ENCODE measurements at regions not wholly inside any gene's neighbourhood (a gene's known extent, or its start where the extent isn't known, plus 50 kb on each side); places are given as distances from the start of the nearest gene placed in this dataset.

DNA sequence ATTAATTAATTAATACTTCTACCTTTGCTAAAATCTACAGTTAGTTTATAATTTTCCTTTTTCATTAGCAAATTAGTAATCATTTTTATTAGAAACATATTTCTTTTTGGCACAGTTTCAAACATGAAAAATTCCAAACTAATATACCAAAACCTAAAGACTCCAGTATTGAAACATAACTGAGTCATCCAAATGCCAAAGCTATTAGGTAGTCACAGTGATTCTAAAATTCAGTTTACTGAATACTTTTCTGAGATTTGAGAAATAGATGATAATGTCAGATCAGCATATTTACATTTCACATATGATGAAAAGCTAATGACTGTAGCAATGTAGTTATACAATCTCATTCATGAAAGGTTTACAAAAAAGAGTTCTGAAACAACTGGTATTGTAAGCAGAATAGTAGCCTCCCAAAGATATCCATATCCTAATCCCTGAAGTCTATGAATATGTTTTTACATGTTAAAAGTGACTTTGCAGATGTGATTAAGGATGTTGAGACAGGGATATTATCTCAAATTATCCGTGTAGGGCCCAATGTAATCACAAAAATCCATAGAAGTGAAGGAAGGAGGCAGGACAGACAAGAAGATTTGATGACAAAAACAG lies 680.2 kb upstream of the CHAC2 start:
- TF ChIP-seq EZH2 (IDR thresholded peaks at IDR 0.05; ENCODE audit: borderline replicate concordance, low read depth, low read length, poor library complexity, severe bottlenecking): no peak
- TF ChIP-seq, protein P1, sequence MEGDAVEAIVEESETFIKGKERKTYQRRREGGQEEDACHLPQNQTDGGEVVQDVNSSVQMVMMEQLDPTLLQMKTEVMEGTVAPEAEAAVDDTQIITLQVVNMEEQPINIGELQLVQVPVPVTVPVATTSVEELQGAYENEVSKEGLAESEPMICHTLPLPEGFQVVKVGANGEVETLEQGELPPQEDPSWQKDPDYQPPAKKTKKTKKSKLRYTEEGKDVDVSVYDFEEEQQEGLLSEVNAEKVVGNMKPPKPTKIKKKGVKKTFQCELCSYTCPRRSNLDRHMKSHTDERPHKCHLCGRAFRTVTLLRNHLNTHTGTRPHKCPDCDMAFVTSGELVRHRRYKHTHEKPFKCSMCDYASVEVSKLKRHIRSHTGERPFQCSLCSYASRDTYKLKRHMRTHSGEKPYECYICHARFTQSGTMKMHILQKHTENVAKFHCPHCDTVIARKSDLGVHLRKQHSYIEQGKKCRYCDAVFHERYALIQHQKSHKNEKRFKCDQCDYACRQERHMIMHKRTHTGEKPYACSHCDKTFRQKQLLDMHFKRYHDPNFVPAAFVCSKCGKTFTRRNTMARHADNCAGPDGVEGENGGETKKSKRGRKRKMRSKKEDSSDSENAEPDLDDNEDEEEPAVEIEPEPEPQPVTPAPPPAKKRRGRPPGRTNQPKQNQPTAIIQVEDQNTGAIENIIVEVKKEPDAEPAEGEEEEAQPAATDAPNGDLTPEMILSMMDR (conservative IDR thresholded peaks at IDR 0.05; ENCODE audit: low read depth, low read length): no peak
- DNase-seq (ENCODE audit: low spot score): no peak
- Histone ChIP-seq H3K4me1 (ENCODE audit: insufficient read depth, low read length, poor library complexity, severe bottlenecking) (no peaks in the 10 kb centered on the region), H3K27me3 (replicated peaks; ENCODE audit: insufficient read depth, low read depth, low read length, poor library complexity) (no peaks in the 10 kb centered on the region), H3K36me3 (ENCODE audit: insufficient read depth, low read length, poor library complexity, severe bottlenecking) (no peaks in the 10 kb centered on the region), H3K27ac (ENCODE audit: low read depth, low read length, poor library complexity, severe bottlenecking) (no peak overlapping the region), H3K4me3 (ENCODE audit: low read depth, low read length, poor library complexity, severe bottlenecking) (no peak overlapping the region), H3K9me3 (ENCODE audit: low read depth, low read length, poor library complexity, severe bottlenecking) (no peaks in the 10 kb centered on the region)
- BruUV-seq (replicated peaks): no TSS peak
- POLR2A ChIA-PET (ENCODE audit: low non-redundant PET): no interaction called here
- CTCF ChIA-PET: no interaction called here
- intact Hi-C loops (cut with micrococcal nuclease; ENCODE audit: unreplicated experiment): no loop called here

DNA sequence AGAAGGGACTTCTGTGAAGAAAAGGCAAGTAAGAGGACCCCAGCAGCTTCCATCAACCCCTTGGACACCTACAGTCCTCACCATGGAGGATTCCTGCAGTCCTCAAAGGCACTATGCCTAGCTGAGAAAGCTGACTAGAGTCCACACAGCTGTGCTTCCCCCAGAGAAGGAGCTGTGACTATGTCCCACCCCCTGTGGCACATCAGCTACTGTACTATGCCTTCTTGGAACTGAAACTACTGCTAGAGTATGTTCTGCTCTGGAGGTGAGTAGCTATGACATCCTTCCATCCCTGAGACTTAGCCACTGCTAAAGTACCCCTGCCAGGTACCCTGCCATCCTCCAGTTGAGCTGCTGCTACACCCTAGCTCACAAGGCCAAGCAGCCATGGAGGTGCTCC lies 690.2 kb upstream of the CHAC2 start:
- DNase-seq (ENCODE audit: low spot score): no peak
- Histone ChIP-seq H3K27ac (ENCODE audit: low read depth, low read length, poor library complexity, severe bottlenecking) (no peak overlapping the region), H3K36me3 (ENCODE audit: insufficient read depth, low read length, poor library complexity, severe bottlenecking) (no peaks in the 10 kb centered on the region), H3K27me3 (replicated peaks; ENCODE audit: insufficient read depth, low read depth, low read length, poor library complexity) (no peaks in the 10 kb centered on the region), H3K4me3 (ENCODE audit: low read depth, low read length, poor library complexity, severe bottlenecking) (no peak overlapping the region), H3K4me1 (ENCODE audit: insufficient read depth, low read length, poor library complexity, severe bottlenecking) (no peaks in the 10 kb centered on the region), H3K9me3 (ENCODE audit: low read depth, low read length, poor library complexity, severe bottlenecking) (no peaks in the 10 kb centered on the region)
- POLR2A ChIA-PET (ENCODE audit: low non-redundant PET): no interaction called here
- BruUV-seq (replicated peaks): no TSS peak
- TF ChIP-seq EZH2 (IDR thresholded peaks at IDR 0.05; ENCODE audit: borderline replicate concordance, low read depth, low read length, poor library complexity, severe bottlenecking): no peak
- TF ChIP-seq, protein P1 (conservative IDR thresholded peaks at IDR 0.05; ENCODE audit: low read depth, low read length): no peak
- intact Hi-C loops (cut with micrococcal nuclease; ENCODE audit: unreplicated experiment): no loop called here
- CTCF ChIA-PET: no interaction called here

DNA sequence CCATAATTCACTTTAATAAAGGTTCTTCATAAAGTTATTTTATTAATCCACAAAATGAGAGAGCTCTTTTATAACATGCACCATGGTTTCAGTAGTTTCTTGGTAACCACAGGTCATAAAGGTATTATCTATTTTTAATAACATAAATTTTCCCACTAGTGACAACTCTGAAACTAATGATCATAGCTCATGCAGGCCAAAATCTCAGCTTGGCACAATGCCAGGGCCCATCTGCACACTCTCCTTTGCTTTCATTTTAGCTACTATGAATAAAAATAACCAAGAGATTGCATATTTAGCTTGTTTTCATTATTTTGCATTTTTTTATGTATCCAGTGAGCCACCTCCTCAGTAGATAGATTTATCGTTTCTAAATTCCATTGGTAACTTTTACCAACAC lies 691.8 kb upstream of the CHAC2 start:
- intact Hi-C loops (cut with micrococcal nuclease; ENCODE audit: unreplicated experiment): no loop called here
- Histone ChIP-seq H3K36me3 (ENCODE audit: insufficient read depth, low read length, poor library complexity, severe bottlenecking) (no peaks in the 10 kb centered on the region), H3K9me3 (ENCODE audit: low read depth, low read length, poor library complexity, severe bottlenecking) (no peaks in the 10 kb centered on the region), H3K4me3 (ENCODE audit: low read depth, low read length, poor library complexity, severe bottlenecking) (no peak overlapping the region), H3K27ac (ENCODE audit: low read depth, low read length, poor library complexity, severe bottlenecking) (no peak overlapping the region), H3K4me1 (ENCODE audit: insufficient read depth, low read length, poor library complexity, severe bottlenecking) (no peaks in the 10 kb centered on the region), H3K27me3 (replicated peaks; ENCODE audit: insufficient read depth, low read depth, low read length, poor library complexity) (no peaks in the 10 kb centered on the region)
- POLR2A ChIA-PET (ENCODE audit: low non-redundant PET): no interaction called here
- CTCF ChIA-PET: no interaction called here
- TF ChIP-seq, protein P1 (conservative IDR thresholded peaks at IDR 0.05; ENCODE audit: low read depth, low read length): no peak
- no peak for TF ChIP-seq EZH2 (IDR thresholded peaks at IDR 0.05; ENCODE audit: borderline replicate concordance, low read depth, low read length, poor library complexity, severe bottlenecking)
- BruUV-seq (replicated peaks): no TSS peak
- no peak for DNase-seq (ENCODE audit: low spot score)
